ENCODE measurements at regions not wholly inside any gene's neighbourhood (a gene's known extent, or its start where the extent isn't known, plus 50 kb on each side); places are given as distances from the start of the nearest gene placed in this dataset.

DNA sequence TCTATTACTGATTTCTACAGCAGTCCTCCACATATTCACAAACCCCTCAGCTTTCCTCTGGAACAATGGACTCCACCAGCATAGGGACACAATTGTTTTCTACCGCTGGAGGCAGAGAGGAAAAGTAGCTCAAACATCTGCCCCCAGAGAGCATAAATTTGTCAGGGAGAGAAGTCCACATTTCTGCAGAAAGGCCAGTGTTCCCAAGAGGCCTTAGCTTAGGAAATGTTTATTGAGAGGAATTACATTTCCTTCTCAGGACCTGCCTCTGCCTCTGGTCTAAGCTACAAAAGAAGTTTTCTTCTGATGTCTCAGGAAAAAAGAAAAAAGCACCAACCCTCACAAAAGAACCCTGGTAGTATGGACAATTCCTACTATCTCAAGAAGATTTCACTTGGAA, 217.8 kb upstream of the BMP4 start:
- DNase-seq (ENCODE audit: low spot score), result no peak

DNA sequence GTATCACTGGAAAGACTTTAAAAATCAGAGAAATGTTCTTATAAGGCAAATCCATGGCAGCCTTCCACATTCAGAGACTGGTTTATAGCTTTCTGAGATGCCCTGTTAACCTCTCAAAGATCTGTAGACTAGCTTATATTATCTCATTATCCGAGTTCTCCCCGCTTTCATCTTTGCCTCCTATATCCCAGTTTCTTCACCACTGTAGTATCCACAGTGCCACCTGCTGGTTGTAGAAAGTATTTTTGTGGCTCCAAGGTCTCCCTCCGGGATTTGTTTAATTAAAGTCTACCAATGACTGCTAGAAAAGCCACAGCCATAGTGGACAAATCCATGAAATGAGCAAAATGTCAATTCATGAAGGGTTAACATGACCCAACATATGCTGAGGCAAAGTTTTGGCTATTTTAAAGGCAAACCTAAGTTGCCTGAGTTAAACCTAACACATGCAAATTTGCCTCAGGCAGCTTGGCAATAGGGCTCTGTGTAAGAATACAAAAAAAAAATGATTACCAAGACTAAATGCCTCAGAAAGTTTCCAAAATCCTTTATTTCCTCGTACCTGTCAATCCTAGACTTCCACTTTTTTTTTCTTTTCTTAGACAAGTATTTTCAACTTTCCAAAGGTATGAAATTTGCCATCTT, 218.8 kb upstream of the BMP4 start:
- DNase-seq (ENCODE audit: low spot score), result peak; percentile 59

DNA sequence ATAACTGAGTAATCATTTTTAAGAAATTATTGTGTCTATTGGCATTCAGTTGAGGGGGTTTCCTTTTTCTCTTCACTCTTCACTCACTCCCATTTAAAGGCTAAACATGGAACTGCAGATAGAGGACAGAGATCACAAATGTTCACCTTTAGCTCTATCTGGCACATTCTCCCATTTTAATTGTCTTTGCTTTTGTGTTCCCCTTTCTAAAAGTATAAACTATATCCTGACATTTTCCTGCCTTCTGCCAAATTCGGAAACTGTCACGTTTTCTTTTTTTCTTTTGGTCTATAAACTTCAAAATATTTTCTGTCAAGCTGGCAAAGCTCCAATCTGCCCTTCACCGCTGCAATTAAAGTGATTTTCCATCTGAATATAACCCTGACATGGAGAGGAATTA, 219.8 kb upstream of the CDKN3 start:
- no peak for DNase-seq (ENCODE audit: low spot score)

DNA sequence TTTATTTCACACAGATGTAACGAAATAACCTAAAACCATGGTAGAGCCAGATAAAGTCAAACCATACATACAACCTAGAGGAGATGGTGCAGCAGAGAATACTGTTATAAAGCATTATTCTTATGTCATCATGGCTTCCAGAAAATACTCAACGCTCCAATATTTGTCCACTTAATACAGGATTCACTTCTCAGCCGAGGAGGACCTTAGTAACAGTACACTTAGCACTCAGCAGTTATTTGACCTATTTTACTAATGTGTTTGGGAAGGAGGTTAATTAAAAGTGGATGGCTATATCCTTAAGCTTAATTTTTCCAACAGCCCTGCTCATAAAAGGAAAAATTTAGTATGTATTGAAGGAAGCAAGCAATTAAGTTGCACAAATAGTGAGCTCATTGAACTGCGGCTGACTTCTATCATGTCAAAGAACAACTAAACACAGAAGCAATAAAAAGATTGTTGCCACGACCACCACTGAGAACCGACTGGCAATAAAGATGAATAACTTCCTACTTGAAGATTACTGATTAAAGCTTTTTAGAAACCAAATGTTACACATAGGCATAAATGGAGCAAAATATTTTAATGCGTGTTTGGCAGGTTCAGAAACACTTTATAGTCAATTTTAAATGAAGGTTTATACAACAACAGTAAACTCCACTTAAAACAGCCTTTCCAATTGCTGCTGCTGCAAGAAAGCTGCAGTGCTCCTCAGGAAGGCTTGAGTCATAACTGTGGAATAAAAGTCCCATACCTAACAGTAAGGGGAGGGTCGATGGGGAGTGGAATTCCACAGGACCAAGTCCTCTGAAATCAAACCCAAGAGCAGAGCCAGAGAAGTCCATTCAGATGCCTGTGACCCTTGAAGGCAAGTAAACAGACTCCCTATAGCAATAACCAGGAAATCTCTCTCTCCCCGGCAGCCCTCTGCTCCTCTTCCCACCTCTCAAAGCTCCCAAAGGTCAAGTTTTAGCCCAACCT, 218.9 kb upstream of the CDKN3 start:
- peak; percentile 23 for DNase-seq (ENCODE audit: low spot score)

DNA sequence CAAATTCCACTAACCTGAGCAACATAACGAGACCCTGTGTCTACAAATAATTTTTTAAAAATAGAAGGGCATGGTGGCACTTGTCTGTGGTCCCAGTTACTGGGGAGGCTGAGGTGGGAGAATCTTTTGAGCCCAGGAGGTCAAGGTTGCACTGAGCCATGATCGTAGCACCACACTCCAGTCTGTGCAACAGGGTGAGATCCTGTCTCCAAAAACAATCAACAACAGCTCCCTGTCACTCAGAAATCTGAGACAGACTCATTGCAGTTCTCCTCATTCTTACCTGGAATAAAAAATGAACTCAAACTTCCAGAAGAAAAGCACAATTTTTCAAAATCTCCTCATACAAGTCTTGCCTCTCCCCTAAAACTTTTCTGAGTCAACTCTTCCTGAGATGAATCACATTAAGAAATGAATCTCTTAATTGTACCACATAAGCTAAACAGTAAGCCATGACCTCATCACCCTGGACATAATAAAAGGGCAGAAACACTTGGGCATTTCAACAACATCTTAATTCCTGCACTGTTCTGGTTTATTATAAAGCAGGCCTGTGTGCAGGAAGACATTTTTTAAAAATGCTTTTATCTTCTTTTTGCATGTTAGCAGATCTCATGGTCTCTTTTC, 214.3 kb upstream of the CDKN3 start:
- peak; percentile 74 for DNase-seq (ENCODE audit: low spot score)

DNA sequence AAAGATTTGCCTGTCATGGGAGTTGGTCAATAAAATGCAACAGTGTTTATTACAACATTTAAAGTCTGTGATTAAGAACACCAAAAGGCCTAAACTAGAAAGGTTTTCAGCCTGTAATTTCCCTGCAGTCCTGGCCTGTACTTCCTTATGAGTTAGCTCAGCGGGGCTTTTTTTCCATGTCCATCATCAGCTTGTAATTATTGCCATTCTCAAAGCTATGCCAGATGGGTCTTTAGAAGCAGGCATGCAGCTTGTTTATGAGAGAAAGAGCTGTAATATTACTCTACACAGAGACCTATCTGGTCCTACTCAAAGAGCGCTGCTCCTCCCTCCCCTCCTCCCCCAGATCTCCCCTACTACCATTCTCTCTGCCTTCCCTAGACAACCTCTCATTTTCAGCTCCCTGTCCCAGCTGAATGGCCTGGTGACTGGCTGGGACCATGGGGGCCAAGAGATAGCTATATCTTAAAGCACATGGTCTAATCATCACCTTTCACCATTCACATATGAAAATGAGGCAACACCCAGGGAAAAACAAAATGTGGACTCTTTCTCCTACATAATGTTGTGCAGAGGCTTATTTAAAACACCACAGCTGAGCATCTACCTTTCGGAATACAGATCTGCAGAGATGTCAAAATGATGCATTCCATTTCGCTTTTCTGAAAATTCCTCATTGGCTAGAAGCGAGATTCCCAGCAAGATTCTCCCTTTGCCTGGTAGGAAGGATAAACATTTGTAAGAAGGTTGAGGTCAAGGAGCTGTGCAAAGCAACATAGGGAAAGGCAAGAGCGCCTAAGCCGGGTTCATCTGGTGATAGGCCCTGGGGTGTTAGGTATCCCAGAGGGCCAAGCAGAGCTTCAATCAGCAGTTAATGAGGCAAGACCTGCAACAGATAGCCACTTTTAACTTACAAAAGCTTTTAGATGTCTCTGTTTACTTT, 209.7 kb upstream of the CDKN3 start:
- no peak for DNase-seq (ENCODE audit: low spot score)

DNA sequence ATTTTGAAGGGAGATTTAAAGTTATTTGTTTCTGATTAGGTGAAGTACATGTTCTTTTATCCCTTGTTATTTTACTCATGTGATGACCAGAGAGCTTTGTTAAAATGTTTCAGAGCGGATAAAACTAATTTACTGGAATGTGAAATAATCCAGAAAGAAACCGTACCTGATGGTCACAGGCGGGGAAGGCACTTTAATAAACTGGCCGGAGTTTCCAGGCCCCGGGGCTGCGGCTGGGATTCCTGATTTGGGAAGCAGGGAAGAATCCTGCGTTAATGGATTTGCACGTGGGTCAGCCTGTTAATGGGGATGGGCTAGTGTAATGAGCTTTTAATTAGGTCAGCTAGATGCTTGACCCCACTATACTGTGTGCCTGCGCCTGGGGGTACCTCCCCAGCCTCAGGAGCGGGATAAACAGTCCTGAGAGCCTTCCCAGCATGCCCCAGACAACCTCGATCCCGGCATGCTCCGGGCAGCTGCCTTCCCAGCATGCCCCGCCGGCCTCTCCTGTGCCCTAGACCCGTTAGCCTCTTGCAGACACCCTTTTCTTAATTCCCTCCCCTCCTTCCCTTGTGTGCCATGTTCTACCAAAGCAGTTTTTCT, 208.6 kb upstream of the CDKN3 start:
- no peak for DNase-seq (ENCODE audit: low spot score)

DNA sequence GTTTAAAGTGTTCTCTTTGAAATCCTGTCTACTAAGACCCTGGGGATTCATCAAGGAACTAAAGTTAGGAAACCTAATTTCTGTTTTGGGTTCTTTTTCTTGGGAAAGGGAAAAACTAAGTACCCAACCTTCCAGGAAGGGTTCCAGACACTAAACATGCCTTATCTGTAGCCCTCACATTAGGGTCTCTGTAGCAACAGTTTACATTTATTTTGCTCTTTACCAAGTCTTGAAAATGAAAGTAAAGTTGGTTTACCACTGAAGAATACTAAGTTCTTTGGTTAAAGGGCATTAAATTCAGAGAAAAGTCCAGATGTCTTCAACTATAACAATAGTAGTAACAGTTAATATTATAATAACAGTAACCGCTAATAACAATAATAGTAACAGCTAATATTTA, 207.5 kb upstream of the CDKN3 start:
- DNase-seq (ENCODE audit: low spot score), result no peak

DNA sequence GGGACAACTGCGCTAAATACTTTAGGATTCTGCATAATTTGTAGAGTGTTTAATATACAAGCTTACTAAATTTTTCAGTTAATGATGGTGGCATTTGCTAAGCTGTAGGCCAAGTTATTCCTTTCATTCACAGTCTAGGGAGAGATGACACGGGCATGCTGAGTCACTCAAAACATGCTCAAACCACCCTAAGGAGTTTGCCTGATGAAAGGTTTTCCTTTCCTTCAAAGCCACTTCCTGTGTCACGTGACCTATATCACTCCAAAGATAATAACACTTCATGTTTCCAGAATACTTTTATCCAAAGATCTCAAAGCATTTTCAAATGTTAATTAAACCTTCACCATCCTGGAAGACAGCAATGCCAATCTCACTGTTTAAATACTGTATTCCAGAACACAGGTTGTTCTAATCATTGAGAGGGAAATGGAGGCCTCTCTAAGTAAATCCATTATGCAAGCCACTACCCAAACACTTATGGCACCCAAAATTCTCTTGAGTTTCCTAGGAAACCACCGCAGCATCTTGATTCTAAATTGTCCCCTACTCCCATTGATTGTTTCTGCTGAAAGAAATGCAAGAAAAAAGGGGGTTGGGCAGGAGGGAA, 207.0 kb upstream of the CDKN3 start:
- peak; percentile 89 for DNase-seq (ENCODE audit: low spot score)

DNA sequence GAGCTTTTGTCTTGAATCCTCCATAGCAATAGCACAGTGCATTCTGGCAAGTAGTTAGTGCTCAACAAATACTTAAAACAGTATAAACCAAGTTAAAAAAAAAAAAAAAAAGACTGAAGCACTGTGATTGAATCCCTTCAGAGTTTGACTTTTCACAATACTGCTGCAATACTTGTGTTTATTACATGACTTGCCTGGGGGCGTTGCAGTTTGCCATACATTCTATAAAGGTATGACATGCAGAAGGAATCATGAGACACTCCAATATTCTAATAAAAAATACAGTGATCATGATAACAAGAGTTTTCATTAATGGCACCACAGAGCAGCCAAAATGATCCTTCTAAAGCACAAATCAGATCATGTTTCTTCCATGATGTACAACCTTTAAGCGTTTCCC, 205.0 kb upstream of the CDKN3 start:
- DNase-seq (ENCODE audit: low spot score), result no peak

DNA sequence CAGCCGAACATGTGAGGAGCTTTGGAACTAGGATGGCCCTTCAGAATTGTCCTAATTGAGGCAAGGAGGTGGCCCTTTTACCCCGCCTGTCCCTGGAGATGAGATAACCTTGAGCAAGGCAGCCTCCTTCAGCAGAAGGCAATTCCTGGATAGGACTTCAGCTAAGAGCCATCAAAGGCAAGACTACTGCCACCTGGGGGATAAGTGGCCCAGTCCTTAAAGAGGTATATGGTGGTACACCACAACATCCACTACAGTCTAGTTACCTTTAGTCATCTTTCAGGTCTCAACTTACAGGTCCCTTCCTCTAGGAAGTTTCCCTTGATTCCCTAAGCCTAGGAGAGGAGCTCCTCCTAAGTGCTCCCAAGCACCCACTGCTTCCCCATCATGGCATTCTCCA, 204.2 kb upstream of the CDKN3 start:
- DNase-seq (ENCODE audit: low spot score), result no peak

DNA sequence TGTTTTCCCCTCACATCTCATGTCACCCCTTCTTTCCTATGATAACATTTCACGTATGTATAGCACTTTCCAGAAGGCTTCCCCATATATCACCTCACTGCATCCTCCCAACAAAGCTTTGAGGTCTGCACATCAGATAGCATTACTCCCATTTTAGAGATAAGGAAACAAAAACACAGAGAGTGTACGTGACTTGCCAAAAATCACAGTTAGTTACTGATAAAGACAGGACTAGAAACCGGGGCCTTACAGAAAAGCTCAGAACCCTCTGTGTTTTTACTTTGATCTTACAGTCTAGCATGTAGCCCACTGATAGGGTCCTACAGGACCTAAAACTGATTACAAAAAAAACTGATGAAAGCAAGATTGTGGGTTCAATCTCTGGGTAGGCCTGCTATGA, 202.9 kb upstream of the CDKN3 start:
- no peak for DNase-seq (ENCODE audit: low spot score)

DNA sequence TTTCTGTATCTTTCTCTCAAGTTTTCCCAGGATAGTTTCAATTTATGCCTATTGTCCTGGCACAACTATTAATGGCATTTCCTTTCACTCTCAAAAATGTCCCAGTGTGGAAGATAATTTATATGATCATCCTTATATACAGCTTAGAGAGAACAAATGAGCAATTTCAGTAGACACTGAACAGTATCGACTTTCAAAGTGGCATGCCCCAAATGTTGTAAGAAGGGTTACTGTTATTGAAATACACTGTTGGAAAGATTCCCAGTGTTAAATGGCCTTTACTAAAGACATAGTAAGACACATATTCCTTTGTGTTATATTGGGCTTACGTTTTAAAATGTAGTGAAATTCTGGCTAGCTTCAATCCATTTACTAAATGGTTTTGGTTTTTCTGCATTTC, 202.3 kb upstream of the CDKN3 start:
- DNase-seq (ENCODE audit: low spot score), result no peak

DNA sequence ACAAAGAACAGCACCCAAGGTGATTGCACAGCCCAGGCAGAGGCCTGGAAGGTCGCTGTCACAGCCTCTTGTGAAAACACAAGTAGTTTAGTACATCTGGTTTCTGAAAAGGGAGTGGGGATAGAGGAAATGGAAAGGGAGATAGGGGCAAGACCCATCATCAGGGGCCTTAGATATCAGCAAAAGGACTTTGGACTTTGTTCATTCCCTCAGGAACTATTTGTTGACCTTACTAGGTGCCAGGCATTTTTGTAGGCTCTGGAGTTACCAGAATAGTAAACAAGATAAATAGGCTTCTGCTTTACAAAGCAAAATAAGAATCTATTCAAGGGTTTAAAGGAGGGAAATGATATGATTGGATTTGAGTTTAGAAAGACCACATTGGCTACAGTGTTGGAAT, 199.4 kb upstream of the CDKN3 start:
- DNase-seq (ENCODE audit: low spot score), result no peak

DNA sequence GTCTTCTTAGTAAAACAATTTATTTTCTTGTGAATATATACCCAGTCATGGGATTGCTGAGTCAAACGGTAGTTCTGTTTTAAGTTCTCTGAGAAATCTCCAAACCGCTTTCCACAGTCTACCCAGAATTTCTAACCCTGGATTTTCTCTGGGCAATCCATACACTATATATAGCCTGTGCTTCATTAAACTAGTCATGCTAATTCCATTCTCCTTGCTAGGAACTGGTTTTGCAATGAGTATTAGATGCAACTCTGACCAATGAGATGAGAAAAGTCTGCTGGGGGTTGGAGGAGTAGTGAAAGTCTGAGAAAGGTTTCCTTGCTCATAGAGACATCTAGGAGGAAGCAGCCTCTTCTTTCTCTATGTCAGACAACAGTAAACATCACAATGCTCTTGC, 196.1 kb upstream of the CDKN3 start:
- DNase-seq (ENCODE audit: low spot score), result no peak

DNA sequence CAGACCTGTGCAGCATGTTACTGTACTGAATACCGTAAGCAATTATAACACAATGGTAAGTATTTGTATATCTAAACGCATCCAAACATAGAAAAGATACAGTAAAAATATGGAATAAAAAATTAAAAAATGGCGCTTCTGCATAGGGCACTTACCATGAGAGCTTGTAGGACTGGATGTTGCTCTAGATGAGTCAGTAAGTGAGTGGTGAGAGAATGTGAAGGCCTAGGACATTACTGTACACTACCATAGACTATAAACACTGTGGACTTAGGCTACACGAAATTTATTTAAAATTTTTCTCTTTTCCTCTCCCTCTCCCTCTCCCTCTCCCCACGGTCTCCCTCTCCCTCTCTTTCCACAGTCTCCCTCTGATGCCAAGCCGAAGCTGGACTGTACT, 194.5 kb upstream of the CDKN3 start:
- no peak for DNase-seq (ENCODE audit: low spot score)

DNA sequence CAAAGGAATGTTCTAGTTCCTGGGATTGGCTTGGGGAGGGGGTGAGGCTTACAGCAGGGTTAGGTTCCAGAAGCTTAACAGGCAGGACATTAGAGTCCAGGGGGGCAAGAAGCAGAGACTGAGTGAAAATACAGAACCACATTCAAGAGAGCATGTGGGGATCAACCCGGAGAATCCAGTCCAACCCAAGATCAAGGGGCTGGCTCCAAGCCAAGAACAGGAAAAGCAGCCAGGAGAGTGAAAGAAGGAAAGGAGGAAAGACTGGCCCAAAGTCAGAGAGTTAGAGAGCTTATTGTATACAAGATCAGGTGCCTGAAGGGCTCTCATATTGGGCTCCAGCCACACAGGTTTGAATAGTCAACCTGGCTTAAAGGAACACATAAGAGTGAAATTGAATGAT, 190.3 kb upstream of the CDKN3 start:
- no peak for DNase-seq (ENCODE audit: low spot score)

DNA sequence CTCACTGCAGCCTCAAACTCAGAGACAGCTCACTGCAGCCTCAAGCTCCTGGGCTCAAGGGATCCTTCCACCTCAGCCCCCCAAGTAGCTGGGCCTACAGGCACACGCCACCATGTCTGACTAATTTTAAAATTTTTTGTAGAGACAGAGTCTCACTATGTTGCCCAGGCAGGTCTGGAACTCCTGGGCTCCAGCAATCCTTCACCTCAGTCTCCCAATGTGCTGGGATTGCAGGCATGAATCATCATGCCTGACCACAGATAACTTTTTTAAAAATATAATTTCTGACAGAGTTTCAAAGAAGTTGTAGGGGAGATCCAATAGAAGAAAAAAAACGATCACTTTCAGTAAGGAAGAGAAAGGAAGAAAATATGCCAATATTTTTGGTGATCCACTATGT, 189.7 kb upstream of the CDKN3 start:
- no peak for DNase-seq (ENCODE audit: low spot score)

DNA sequence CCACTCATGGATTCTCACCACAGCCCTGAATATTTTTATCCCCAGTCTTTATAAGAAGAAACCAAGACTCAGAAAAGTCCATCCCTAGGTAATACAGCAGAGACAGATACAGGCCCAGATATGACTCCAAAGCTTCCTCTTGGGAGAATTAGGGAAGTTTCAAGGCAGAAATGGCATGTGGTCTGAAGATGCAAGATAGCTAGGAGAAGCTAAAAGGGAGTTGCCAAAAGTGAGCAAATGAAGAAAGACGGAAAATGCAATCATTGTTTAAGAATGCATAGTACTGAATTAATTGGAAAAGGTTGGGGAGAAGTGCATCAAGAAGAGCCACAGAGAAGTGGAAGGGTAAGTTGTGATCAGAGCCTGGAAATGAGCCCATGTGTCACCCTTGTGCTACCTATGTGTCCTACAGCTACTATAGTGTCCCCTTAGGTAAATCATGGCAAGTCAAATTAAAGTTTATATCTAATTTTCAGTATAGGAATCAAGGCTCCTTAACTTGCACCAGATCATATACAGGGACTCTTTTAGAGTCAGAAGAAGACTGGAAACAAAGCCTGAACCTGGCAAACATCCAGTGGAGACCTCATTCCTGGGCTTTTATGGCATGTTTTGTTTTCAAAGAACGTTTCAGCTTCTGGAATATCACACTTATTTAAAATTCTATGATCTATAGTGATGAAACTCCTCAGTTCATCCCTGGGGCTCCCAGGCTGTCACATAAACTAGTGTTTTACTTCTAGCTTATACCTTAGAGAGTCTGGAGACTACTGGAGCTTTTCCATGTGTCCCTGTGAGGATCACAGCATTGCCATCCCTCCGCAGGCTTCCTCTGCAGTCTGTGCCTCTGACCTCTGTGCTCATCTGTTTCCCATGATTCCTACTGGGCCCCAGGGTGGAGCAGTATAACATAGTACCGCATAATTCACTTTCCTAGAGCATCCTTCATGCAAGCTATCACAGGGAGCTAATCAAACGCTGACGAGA, 189.0 kb upstream of the CDKN3 start:
- no peak for DNase-seq (ENCODE audit: low spot score)

DNA sequence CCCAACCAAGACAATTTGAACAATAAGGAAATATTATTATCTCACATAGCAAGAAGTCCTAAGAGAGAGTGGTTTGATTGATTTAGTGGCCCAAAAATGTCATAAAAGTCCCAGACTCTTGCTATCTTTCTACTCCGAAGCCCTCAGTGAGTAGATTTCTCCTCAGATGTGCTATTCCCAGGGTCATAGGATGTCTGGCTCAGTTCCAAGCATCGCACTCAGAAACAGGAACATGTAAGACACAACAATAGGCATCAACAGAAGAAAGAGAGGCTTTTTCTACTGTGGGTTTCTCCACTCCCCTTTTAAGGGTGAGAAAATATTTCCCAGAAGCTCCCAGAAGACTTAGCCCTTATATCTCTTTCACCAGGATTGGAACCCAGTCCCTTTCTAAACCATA, 188.1 kb upstream of the CDKN3 start:
- no peak for DNase-seq (ENCODE audit: low spot score)
